H1 (cell line): ENCODE measurements at regions not wholly inside any gene's neighbourhood (a gene's known extent, or its start where the extent isn't known, plus 50 kb on each side); places are given as distances from the start of the nearest gene placed in this dataset.

Source experiments
- CTCF ChIA-PET: fragments of 300-600 bp; sonication (Branson Sonifier 250); formaldehyde crosslinking; loops from one replicate; lab custom pipeline; 2021; ENCODE audit not compliant: partially characterized antibody; lab: Charles Lee
- POLR2A ChIA-PET: fragments of 300-600 bp; sonication (Branson Sonifier 250); formaldehyde crosslinking; loops from one replicate; lab custom pipeline; 2021; ENCODE audit warnings: inconsistent platforms; ENCODE audit not compliant: partially characterized antibody; lab: Charles Lee
- DNase-seq, 2 experiments: peaks; one replicate each; pipeline versions ENCODE4 v3.0.0 to v3.0.0-alpha.2; 2010 to 2022; ENCODE audit warnings: low spot score in 2 of 2, low read depth in 1 of 2, mixed read lengths in 1 of 2
- FAIRE-seq: peaks from 2 replicates; lab custom pipeline; 2011; peaks lifted over from hg19 to GRCh38; lab: Jason Lieb, UNC
- H2AFZ ChIP-seq: 2 replicates; pipeline ENCODE4 v1.8.1; 2012; ENCODE audit warnings: low read length, inconsistent platforms
- H2AK5ac ChIP-seq: 2 replicates; pipeline ENCODE4 v1.6.1; 2013; ENCODE audit warnings: low read depth, low read length
- H2BK120ac ChIP-seq: replicated peaks from 2 replicates; pipeline ENCODE3; 2013; ENCODE audit warnings: low read depth, low read length, inconsistent platforms
- H2BK12ac ChIP-seq: 2 replicates; pipeline ENCODE4 v1.6.1; 2013; ENCODE audit warnings: low read depth, low read length
- H2BK15ac ChIP-seq: 2 replicates; pipeline ENCODE4 v1.6.1; 2013; ENCODE audit warnings: low read length
- H2BK20ac ChIP-seq: 2 replicates; pipeline ENCODE4 v1.6.1; 2013; ENCODE audit warnings: low read length
- H2BK5ac ChIP-seq: 2 replicates; pipeline ENCODE4 v1.6.1; 2013; ENCODE audit warnings: low read depth, low read length
- H3K14ac ChIP-seq: 2 replicates; pipeline ENCODE4 v1.6.1; 2013; ENCODE audit warnings: inconsistent platforms; ENCODE audit not compliant: insufficient read length
- H3K18ac ChIP-seq: 2 replicates; pipeline ENCODE4 v1.6.1; 2013; ENCODE audit warnings: low read length; ENCODE audit errors: extremely low read depth
- H3K23ac ChIP-seq: 2 replicates; pipeline ENCODE4 v1.6.1; 2013; ENCODE audit warnings: inconsistent platforms; ENCODE audit not compliant: insufficient read length
- H3K23me2 ChIP-seq: 2 replicates; pipeline ENCODE4 v1.6.1; 2013; ENCODE audit warnings: low read depth, low read length
- H3K27ac ChIP-seq: 2 replicates; pipeline ENCODE4 v1.6.1; 2011; ENCODE audit warnings: low read depth, low read length, inconsistent platforms
- H3K27me3 ChIP-seq, 4 experiments: replicated peaks in 1 of 4; 1 replicate in 1 of 4; 2 replicates in 3 of 4; pipeline versions ENCODE4 v1.6.1 to v1.8.1; 2011 to 2013; ENCODE audit warnings: low read length in 3 of 4, mild to moderate bottlenecking in 3 of 4, inconsistent platforms in 2 of 4, mixed read lengths in 2 of 4, moderate library complexity in 1 of 4; ENCODE audit not compliant: control insufficient read depth in 3 of 4, insufficient read depth in 3 of 4; ENCODE audit errors: extremely low read depth in 1 of 4
- H3K36me3 ChIP-seq, 4 experiments: 2 replicates each; pipeline versions ENCODE4 v1.6.1 to v1.8.1; 2011 to 2013; ENCODE audit warnings: mild to moderate bottlenecking in 4 of 4, low read length in 3 of 4, moderate library complexity in 2 of 4, control low read depth in 1 of 4, inconsistent platforms in 1 of 4; ENCODE audit not compliant: insufficient read depth in 4 of 4, control insufficient read depth in 2 of 4
- H3K4ac ChIP-seq: replicated peaks from 2 replicates; pipeline ENCODE3; 2013; ENCODE audit warnings: low read length, low read depth, mixed read lengths, inconsistent platforms; ENCODE audit not compliant: insufficient read length
- H3K4me1 ChIP-seq, 4 experiments: replicated peaks in 1 of 4; 1 replicate in 1 of 4; 2 replicates in 3 of 4; pipeline versions ENCODE4 v1.6.1 to v1.8.1; 2011 to 2013; ENCODE audit warnings: low read length in 3 of 4, inconsistent platforms in 2 of 4, mixed read lengths in 1 of 4; ENCODE audit not compliant: insufficient read depth in 4 of 4, control insufficient read depth in 3 of 4
- H3K4me2 ChIP-seq, 2 experiments: 2 replicates each; pipeline versions ENCODE4 v1.6.1 to v1.8.1; 2011 to 2013; ENCODE audit warnings: low read depth in 2 of 2, low read length in 2 of 2, control low read depth in 1 of 2, inconsistent platforms in 1 of 2, mild to moderate bottlenecking in 1 of 2; ENCODE audit not compliant: insufficient read depth in 1 of 2
- H3K4me3 ChIP-seq, 4 experiments: fragments of 200-600, 300-600 bp in 1 of 4; sonication (generic), shearing (Covaris generic), sonication (Bioruptor Twin) in 1 of 4; 2 replicates each; pipeline versions ENCODE4 v1.5.1 to v1.8.1; 2011 to 2016; ENCODE audit warnings: low read length in 4 of 4, low read depth in 3 of 4, control low read depth in 2 of 4, inconsistent platforms in 2 of 4, mild to moderate bottlenecking in 2 of 4, mixed read lengths in 1 of 4, moderate library complexity in 1 of 4; ENCODE audit not compliant: insufficient read depth in 2 of 4; ENCODE audit errors: extremely low read depth in 1 of 4
- H3K56ac ChIP-seq: replicated peaks from 2 replicates; pipeline ENCODE3; 2013; ENCODE audit warnings: low read depth, mild to moderate bottlenecking, mixed read lengths, low read length, inconsistent platforms; ENCODE audit not compliant: insufficient read length
- H3K79me1 ChIP-seq: 2 replicates; pipeline ENCODE4 v1.6.1; 2013; ENCODE audit warnings: low read depth, low read length, control low read depth
- H3K79me2 ChIP-seq, 2 experiments: 2 replicates each; pipeline versions ENCODE4 v1.6.1 to v1.8.1; 2012 to 2013; ENCODE audit warnings: low read length in 2 of 2, mild to moderate bottlenecking in 2 of 2, inconsistent platforms in 1 of 2; ENCODE audit not compliant: insufficient read depth in 2 of 2, control insufficient read depth in 1 of 2
- H3K9ac ChIP-seq, 4 experiments: replicated peaks in 1 of 4; 1 replicate in 1 of 4; 2 replicates in 3 of 4; pipeline versions ENCODE4 v1.6.1 to v1.8.1; 2011 to 2013; ENCODE audit warnings: low read depth in 3 of 4, low read length in 3 of 4, control low read depth in 2 of 4, mild to moderate bottlenecking in 2 of 4, moderate library complexity in 2 of 4, inconsistent platforms in 1 of 4; ENCODE audit errors: extremely low read depth in 1 of 4
- H3K9me3 ChIP-seq, 2 experiments: 2 replicates each; pipeline versions ENCODE4 v1.6.1 to v1.8.1; 2012 to 2013; ENCODE audit warnings: mild to moderate bottlenecking in 2 of 2, moderate library complexity in 2 of 2, control low read depth in 1 of 2, inconsistent platforms in 1 of 2, low read depth in 1 of 2, low read length in 1 of 2, mixed read lengths in 1 of 2; ENCODE audit not compliant: insufficient read depth in 2 of 2
- H4K20me1 ChIP-seq, 2 experiments: replicated peaks in 1 of 2; 2 replicates each; pipeline versions ENCODE3 to v1.8.1; 2011 to 2013; ENCODE audit warnings: inconsistent platforms in 2 of 2, low read length in 2 of 2, mild to moderate bottlenecking in 1 of 2; ENCODE audit not compliant: insufficient read depth in 2 of 2, control insufficient read depth in 1 of 2
- H4K5ac ChIP-seq: 2 replicates; pipeline ENCODE4 v1.6.1; 2013; ENCODE audit warnings: low read length, low read depth, mixed read lengths, inconsistent platforms; ENCODE audit not compliant: insufficient read length
- H4K8ac ChIP-seq: 2 replicates; pipeline ENCODE4 v1.8.0; 2013; ENCODE audit warnings: mild to moderate bottlenecking, moderate library complexity, low read length, inconsistent platforms; ENCODE audit not compliant: insufficient read depth; ENCODE audit errors: extremely low read depth
- H4K91ac ChIP-seq: replicated peaks from 2 replicates; pipeline ENCODE3; 2013; ENCODE audit warnings: low read length, mixed read lengths, inconsistent platforms; ENCODE audit not compliant: insufficient read length
- BRCA1 ChIP-seq: IDR thresholded peaks from 2 replicates; pipeline ENCODE4 v1.6.1; 2012; ENCODE audit warnings: low read depth, low read length, improper control_type of control experiment
- EGR1 ChIP-seq: IDR thresholded peaks from 2 replicates; pipeline ENCODE4 v1.6.1; 2011; ENCODE audit warnings: low read depth, low read length, borderline replicate concordance
- WGBS, 2 experiments: shearing (Covaris generic) in 1 of 2; methylation state at CpG; one replicate each; pipeline versions ENCODE4 v1.1.6 to v1.1.7; 2013 to 2015; ENCODE audit warnings: low lambda C conversion rate in 2 of 2, mixed read lengths in 2 of 2, inconsistent platforms in 1 of 2, low coverage in 1 of 2, missing lambda C conversion rate in 1 of 2; ENCODE audit not compliant: insufficient replicate concordance in 2 of 2, insufficient coverage in 1 of 2, insufficient read length in 1 of 2; ENCODE audit errors: extremely low coverage in 1 of 2, missing lambda C conversion rate in 1 of 2; 5-methylcytosine and 5-hydroxymethylcytosine counted together

DNA sequence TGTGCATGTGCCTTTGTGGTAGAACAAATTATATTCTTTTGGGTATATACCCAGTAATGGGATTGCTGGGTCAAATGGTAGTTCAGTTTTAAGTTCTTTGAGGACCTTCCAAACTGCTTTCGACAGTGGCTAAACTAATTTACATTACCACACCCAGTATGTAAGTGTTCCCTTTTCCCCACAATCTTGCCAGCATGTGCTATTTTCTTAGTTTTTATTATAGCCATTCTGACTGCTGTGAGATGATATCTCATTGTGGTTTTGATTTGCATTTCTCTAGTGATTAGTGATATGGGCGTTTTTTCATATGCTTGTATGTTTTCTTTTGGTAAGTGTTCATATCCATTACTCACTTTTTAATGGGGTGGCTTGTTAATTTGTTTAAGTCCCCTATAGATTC is 251.6 kb upstream of the DEFB112 start:
- H3K27me3 ChIP-seq = peaks cover 0 to 4% (median 0%) of the 10 kb centered on the region in 4 experiments; a peak in 4 of 7 replicates
- ChIA-PET CTCF (no interaction called here), POLR2A (no interaction called here)
- H3K56ac ChIP-seq = no peak overlapping the region
- no peak overlapping the region for H3K23ac ChIP-seq
- no peak overlapping the region for H3K18ac ChIP-seq
- no peak overlapping the region for H2BK15ac ChIP-seq
- no peak overlapping the region for H2BK5ac ChIP-seq
- no peak overlapping the region for H3K4me3 ChIP-seq
- H2BK12ac ChIP-seq = no peak overlapping the region
- WGBS, 2 experiments = 89% methylated on average over 2 of the region's 2 CpGs; no CpG with 5 or more reads in 1 of the 2 experiments
- H4K5ac ChIP-seq = no peak overlapping the region
- H4K8ac ChIP-seq = no peak overlapping the region
- H2AK5ac ChIP-seq = no peak overlapping the region
- H3K4ac ChIP-seq = no peak overlapping the region
- no peaks in the 10 kb centered on the region for H3K79me2 ChIP-seq
- H3K4me1 ChIP-seq = no peaks in the 10 kb centered on the region
- no peak for TF ChIP-seq EGR1
- TF ChIP-seq BRCA1 = no peak
- no peaks in the 10 kb centered on the region for H3K23me2 ChIP-seq
- H3K14ac ChIP-seq = no peak overlapping the region
- H2BK120ac ChIP-seq = no peak overlapping the region
- H2AFZ ChIP-seq = no peak overlapping the region
- no peaks in the 10 kb centered on the region for H4K20me1 ChIP-seq
- no peak overlapping the region for H4K91ac ChIP-seq
- no peak overlapping the region for H3K4me2 ChIP-seq
- no peak overlapping the region for H2BK20ac ChIP-seq
- no peak overlapping the region for H3K9ac ChIP-seq
- H3K9me3 ChIP-seq = no peaks in the 10 kb centered on the region
- no peaks in the 10 kb centered on the region for H3K36me3 ChIP-seq
- no peak overlapping the region for H3K27ac ChIP-seq
- FAIRE-seq (no peak), DNase-seq (no peak)
- no peaks in the 10 kb centered on the region for H3K79me1 ChIP-seq
